HL-60 (cell line): ENCODE measurements at regions not wholly inside any gene's neighbourhood (a gene's known extent, or its start where the extent isn't known, plus 50 kb on each side); places are given as distances from the start of the nearest gene placed in this dataset.

Source experiments
- DNase-seq, 2 experiments: peaks; one replicate each; pipeline ENCODE4 v3.0.0-alpha.2; 2010 to 2020; ENCODE audit warnings: low read depth in 1 of 2, low spot score in 1 of 2
- H3K27ac ChIP-seq: fragments of 250-450 bp; sonication (Bioruptor Pico); replicated peaks from 2 replicates; pipeline ENCODE4 v1.5.1; 2020; ENCODE audit warnings: mild to moderate bottlenecking, moderate library complexity
- H3K27me3 ChIP-seq: fragments of 250-450 bp; sonication (Bioruptor Pico); 2 replicates; pipeline ENCODE4 v1.5.1; 2021; ENCODE audit warnings: mild to moderate bottlenecking, moderate library complexity; ENCODE audit not compliant: insufficient read depth, poor library complexity, severe bottlenecking
- H3K4me3 ChIP-seq: replicated peaks from 2 replicates; pipeline ENCODE4 v1.5.1; 2011; ENCODE audit warnings: mild to moderate bottlenecking, control low read depth, low read length; ENCODE audit not compliant: insufficient read depth
- GABPA ChIP-seq: IDR thresholded peaks from 2 replicates; pipeline ENCODE4 v1.6.1; 2012; ENCODE audit warnings: low read depth
- POLR2AphosphoS5 ChIP-seq: IDR thresholded peaks from 2 replicates; pipeline ENCODE4 v1.6.1; 2012; ENCODE audit warnings: low read depth
- SPI1 ChIP-seq: IDR thresholded peaks from 2 replicates; pipeline ENCODE4 v1.6.1; 2012; ENCODE audit warnings: low read depth, mild to moderate bottlenecking, borderline replicate concordance
- TF ChIP-seq, protein P1 (sequence below): IDR thresholded peaks from 2 replicates; pipeline ENCODE4 v1.6.1; 2012; ENCODE audit warnings: low read depth; ENCODE audit not compliant: insufficient replicate concordance
- TF ChIP-seq, protein P2 (sequence below): IDR thresholded peaks from one replicate; pipeline ENCODE4 v1.5.1; 2011; ENCODE audit warnings: low read length, control low read depth, inconsistent platforms; ENCODE audit not compliant: insufficient read depth

DNA sequence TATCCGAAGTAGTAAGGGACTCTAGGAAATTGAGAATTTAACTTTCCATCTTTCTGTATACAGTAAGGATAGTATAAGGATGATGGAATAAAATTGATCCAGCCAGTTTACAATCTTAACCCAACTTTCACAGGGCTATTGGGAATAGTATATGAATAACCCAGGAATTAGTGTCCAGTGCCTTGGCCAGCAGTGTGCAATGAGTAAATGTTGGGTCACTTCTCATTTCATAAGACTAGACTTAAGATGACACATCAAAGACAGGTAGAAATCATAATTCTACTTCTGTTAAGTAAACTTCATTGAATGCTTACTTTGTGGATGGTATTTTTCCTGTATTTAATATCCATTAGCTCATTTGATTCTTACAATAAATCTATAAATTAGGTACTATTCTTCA lies 949.6 kb upstream of the GOT2 start:
- no peak for DNase-seq
- Histone ChIP-seq H3K27me3 (no peaks in the 10 kb centered on the region), H3K4me3 (no peak overlapping the region), H3K27ac (no peak overlapping the region)
- TF ChIP-seq, protein P1, sequence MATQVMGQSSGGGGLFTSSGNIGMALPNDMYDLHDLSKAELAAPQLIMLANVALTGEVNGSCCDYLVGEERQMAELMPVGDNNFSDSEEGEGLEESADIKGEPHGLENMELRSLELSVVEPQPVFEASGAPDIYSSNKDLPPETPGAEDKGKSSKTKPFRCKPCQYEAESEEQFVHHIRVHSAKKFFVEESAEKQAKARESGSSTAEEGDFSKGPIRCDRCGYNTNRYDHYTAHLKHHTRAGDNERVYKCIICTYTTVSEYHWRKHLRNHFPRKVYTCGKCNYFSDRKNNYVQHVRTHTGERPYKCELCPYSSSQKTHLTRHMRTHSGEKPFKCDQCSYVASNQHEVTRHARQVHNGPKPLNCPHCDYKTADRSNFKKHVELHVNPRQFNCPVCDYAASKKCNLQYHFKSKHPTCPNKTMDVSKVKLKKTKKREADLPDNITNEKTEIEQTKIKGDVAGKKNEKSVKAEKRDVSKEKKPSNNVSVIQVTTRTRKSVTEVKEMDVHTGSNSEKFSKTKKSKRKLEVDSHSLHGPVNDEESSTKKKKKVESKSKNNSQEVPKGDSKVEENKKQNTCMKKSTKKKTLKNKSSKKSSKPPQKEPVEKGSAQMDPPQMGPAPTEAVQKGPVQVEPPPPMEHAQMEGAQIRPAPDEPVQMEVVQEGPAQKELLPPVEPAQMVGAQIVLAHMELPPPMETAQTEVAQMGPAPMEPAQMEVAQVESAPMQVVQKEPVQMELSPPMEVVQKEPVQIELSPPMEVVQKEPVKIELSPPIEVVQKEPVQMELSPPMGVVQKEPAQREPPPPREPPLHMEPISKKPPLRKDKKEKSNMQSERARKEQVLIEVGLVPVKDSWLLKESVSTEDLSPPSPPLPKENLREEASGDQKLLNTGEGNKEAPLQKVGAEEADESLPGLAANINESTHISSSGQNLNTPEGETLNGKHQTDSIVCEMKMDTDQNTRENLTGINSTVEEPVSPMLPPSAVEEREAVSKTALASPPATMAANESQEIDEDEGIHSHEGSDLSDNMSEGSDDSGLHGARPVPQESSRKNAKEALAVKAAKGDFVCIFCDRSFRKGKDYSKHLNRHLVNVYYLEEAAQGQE = no peak
- TF ChIP-seq, protein P2, sequence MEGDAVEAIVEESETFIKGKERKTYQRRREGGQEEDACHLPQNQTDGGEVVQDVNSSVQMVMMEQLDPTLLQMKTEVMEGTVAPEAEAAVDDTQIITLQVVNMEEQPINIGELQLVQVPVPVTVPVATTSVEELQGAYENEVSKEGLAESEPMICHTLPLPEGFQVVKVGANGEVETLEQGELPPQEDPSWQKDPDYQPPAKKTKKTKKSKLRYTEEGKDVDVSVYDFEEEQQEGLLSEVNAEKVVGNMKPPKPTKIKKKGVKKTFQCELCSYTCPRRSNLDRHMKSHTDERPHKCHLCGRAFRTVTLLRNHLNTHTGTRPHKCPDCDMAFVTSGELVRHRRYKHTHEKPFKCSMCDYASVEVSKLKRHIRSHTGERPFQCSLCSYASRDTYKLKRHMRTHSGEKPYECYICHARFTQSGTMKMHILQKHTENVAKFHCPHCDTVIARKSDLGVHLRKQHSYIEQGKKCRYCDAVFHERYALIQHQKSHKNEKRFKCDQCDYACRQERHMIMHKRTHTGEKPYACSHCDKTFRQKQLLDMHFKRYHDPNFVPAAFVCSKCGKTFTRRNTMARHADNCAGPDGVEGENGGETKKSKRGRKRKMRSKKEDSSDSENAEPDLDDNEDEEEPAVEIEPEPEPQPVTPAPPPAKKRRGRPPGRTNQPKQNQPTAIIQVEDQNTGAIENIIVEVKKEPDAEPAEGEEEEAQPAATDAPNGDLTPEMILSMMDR = no peak
- no peak for TF ChIP-seq POLR2AphosphoS5
- no peak for TF ChIP-seq SPI1
- TF ChIP-seq GABPA = no peak

DNA sequence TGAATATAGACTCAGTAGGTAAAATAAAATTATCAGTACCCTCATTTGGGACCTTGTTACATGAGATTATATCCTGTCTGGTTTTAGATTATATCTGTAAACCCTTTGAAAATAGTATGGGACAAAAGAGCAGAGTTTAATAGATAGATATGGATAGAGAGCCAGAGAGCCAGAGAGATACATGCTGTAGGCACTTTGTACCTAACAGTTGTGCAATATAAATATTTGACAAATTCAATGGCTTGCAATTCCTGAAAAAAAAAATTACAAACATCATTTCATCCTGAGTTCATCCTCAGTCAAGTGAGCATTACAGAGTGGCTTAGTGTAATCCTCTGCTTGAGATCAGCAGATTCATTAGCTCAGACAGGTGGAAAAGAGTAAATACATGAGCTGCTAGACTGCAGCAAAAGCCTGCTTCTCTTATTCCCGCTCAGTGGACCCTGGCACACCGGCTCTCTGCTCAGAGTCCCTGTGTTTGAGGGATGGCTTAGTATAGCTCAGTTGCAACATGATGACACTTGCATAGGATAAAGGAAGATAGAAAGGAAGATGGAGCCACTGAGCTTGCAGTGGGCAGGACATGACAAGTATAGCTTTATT lies 931.6 kb upstream of the GOT2 start:
- Histone ChIP-seq H3K27me3 (no peaks in the 10 kb centered on the region), H3K4me3 (no peak overlapping the region), H3K27ac (no peak overlapping the region)
- TF ChIP-seq SPI1 (no peak), POLR2AphosphoS5 (no peak), GABPA (no peak)
- TF ChIP-seq, protein P1 = no peak
- TF ChIP-seq, protein P2 = no peak
- no peak for DNase-seq

DNA sequence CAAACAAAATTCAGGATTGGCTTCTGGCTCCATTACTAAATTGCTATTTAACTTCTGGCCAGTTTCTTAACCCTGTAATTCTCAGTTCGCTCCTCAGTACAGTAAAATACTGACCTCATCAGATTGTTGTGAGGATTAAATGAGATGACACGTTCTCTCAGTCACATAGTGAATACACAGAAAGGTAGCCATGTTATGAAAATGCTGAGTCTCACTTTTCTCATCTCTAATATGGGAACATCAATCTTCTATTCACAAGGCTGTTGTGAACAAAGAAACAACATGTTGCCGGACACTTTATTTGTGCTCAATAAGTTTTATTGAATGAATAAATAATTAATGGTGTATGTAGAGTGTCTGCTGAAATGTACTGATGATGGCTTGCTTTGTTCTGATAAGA lies 924.5 kb upstream of the GOT2 start:
- DNase-seq = no peak
- Histone ChIP-seq H3K4me3 (no peak overlapping the region), H3K27me3 (no peaks in the 10 kb centered on the region), H3K27ac (no peak overlapping the region)
- TF ChIP-seq SPI1 (no peak), POLR2AphosphoS5 (no peak), GABPA (no peak)
- TF ChIP-seq, protein P1 = no peak
- TF ChIP-seq, protein P2 = no peak
